Endothelial cell of umbilical vein (primary cell): ENCODE measurements at regions not wholly inside any gene's neighbourhood (a gene's known extent, or its start where the extent isn't known, plus 50 kb on each side); places are given as distances from the start of the nearest gene placed in this dataset.

Experiments used
- BruUV-seq: library from RNA; stranded (reverse); fragments of 400-500 nt; replicated peaks from 2 replicates; lab custom pipeline; 2021; lab: Mats Ljungman, UMichigan
- CTCF ChIA-PET: fragments of 300-600, 350-600 bp; sonication (Branson Sonifier 250); formaldehyde crosslinking; loops from one replicate; lab custom pipeline; 2021; ENCODE audit warnings: antibody characterized with exemption, inconsistent platforms; lab: Charles Lee
- POLR2A ChIA-PET: fragments of 300-600, 350-600 bp; sonication (Branson Sonifier 250); formaldehyde crosslinking; loops from one replicate; lab custom pipeline; 2021; ENCODE audit warnings: antibody characterized with exemption, inconsistent platforms; lab: Charles Lee
- DNase-seq: peaks from one replicate; pipeline ENCODE4 v3.0.0-alpha.2; 2011; ENCODE audit warnings: low read depth, low spot score
- FAIRE-seq: peaks from 2 replicates; lab custom pipeline; 2011; peaks lifted over from hg19 to GRCh38; lab: Jason Lieb, UNC
- H2AFZ ChIP-seq: 2 replicates; pipeline ENCODE4 v1.6.0; 2012; ENCODE audit warnings: low read depth, low read length, control low read depth, inconsistent platforms
- H3K27ac ChIP-seq: 2 replicates; pipeline ENCODE4 v1.5.1; 2011; ENCODE audit warnings: low read depth, mild to moderate bottlenecking, control low read depth, low read length, moderate library complexity; ENCODE audit not compliant: insufficient read depth
- H3K27me3 ChIP-seq, 2 experiments: 2 replicates each; pipeline versions ENCODE4 v1.6.0 to v1.6.1; 2011; ENCODE audit warnings: low read length in 2 of 2, mixed read lengths in 1 of 2; ENCODE audit not compliant: control insufficient read depth in 2 of 2, insufficient read depth in 2 of 2
- H3K36me3 ChIP-seq, 2 experiments: 2 replicates in 1 of 2; 3 replicates in 1 of 2; pipeline ENCODE4 v1.5.1; 2011; ENCODE audit warnings: low read length in 2 of 2, mild to moderate bottlenecking in 1 of 2, moderate library complexity in 1 of 2; ENCODE audit not compliant: control insufficient read depth in 2 of 2, insufficient read depth in 2 of 2; ENCODE audit errors: extremely low read depth in 1 of 2
- H3K4me1 ChIP-seq: 3 replicates; pipeline ENCODE4 v1.5.1; 2011; ENCODE audit warnings: mild to moderate bottlenecking, low read length; ENCODE audit not compliant: control insufficient read depth, insufficient read depth; ENCODE audit errors: extremely low read depth
- H3K4me2 ChIP-seq: 2 replicates; pipeline ENCODE4 v1.6.1; 2011; ENCODE audit warnings: low read length, control low read depth, mixed read lengths; ENCODE audit not compliant: insufficient read depth
- H3K4me3 ChIP-seq, 3 experiments: fragments of 200-600 bp in 1 of 3; sonication (generic), shearing (Covaris generic) in 1 of 3; replicated peaks in 1 of 3; 2 replicates each; pipeline ENCODE4 v1.5.1; 2011 to 2016; ENCODE audit warnings: control low read depth in 3 of 3, low read length in 3 of 3, mild to moderate bottlenecking in 2 of 3, inconsistent platforms in 1 of 3, low read depth in 1 of 3, moderate library complexity in 1 of 3; ENCODE audit not compliant: insufficient read depth in 1 of 3
- H3K79me2 ChIP-seq: 2 replicates; pipeline ENCODE4 v1.6.0; 2012; ENCODE audit warnings: low read length, inconsistent platforms; ENCODE audit not compliant: control insufficient read depth, insufficient read depth
- H3K9ac ChIP-seq: replicated peaks from 2 replicates; pipeline ENCODE3; 2011; ENCODE audit warnings: low read length, control low read depth; ENCODE audit not compliant: insufficient read depth; ENCODE audit errors: extremely low read depth
- H3K9me1 ChIP-seq: replicated peaks from 3 replicates; pipeline ENCODE4 v1.6.0; 2011; ENCODE audit warnings: mild to moderate bottlenecking, low read length; ENCODE audit not compliant: control insufficient read depth, insufficient read depth; ENCODE audit errors: extremely low read depth
- H3K9me3 ChIP-seq: replicated peaks from 2 replicates; pipeline ENCODE4 v1.5.1; 2012; ENCODE audit warnings: low read length, inconsistent platforms; ENCODE audit not compliant: control insufficient read depth, insufficient read depth
- H4K20me1 ChIP-seq: replicated peaks from 2 replicates; pipeline ENCODE3; 2011; ENCODE audit warnings: mild to moderate bottlenecking, low read length; ENCODE audit not compliant: control insufficient read depth, insufficient read depth; ENCODE audit errors: extremely low read depth
- EZH2 ChIP-seq: IDR thresholded peaks from 2 replicates; pipeline ENCODE4 v1.6.1; 2012; ENCODE audit warnings: borderline replicate concordance, low read depth, mild to moderate bottlenecking, moderate library complexity, low read length, inconsistent platforms; ENCODE audit not compliant: severe bottlenecking
- FOS ChIP-seq: IDR thresholded peaks from 2 replicates; pipeline ENCODE4 v1.6.1; 2011; ENCODE audit warnings: mild to moderate bottlenecking, low read length, moderate library complexity, borderline replicate concordance; ENCODE audit not compliant: insufficient read depth
- GATA2 ChIP-seq: IDR thresholded peaks from 2 replicates; pipeline ENCODE4 v1.7.0; 2011; ENCODE audit warnings: low read depth, mild to moderate bottlenecking, moderate library complexity, mixed read lengths, low read length; ENCODE audit not compliant: insufficient read length, insufficient read depth
- JUN ChIP-seq: IDR thresholded peaks from 2 replicates; pipeline ENCODE4 v1.6.1; 2011; ENCODE audit warnings: borderline replicate concordance, low read depth; ENCODE audit not compliant: insufficient read length, insufficient read depth
- MYC ChIP-seq: IDR thresholded peaks from one replicate; pipeline ENCODE4 v1.6.1; 2011; ENCODE audit warnings: mild to moderate bottlenecking, low read depth, low read length
- POLR2A ChIP-seq: IDR thresholded peaks from 2 replicates; pipeline ENCODE4 v1.6.1; 2012; ENCODE audit warnings: low read depth, mild to moderate bottlenecking, control low read depth, low read length
- POLR2AphosphoS5 ChIP-seq: IDR thresholded peaks from 2 replicates; pipeline ENCODE4 v1.6.1; 2012; ENCODE audit warnings: low read depth, mild to moderate bottlenecking, control low read depth, low read length, moderate library complexity; ENCODE audit not compliant: insufficient read depth
- dilution Hi-C: fragments of 300-500 bp; cut with MboI; formaldehyde crosslinking; loops from one replicate; pipeline ENCODE4 v1.15.0; 2019; ENCODE audit warnings: low sequenced_read_pairs; ENCODE audit not compliant: extremely low pct_ligation_motif_present
- intact Hi-C: fragments of 100-400 bp; cut with micrococcal nuclease; formaldehyde crosslinking; loops from one replicate; pipeline ENCODE4 v1.10.0; 2022
- TF ChIP-seq, protein P1 (sequence below): IDR thresholded peaks from 2 replicates; pipeline ENCODE4 v1.6.1; 2011; ENCODE audit not compliant: insufficient read depth, insufficient read length
- TF ChIP-seq, protein P2 (sequence below), 2 donors: IDR thresholded peaks; 1 replicate in 1 of 2; 2 replicates in 1 of 2; pipeline ENCODE4 v1.5.1; 2011; ENCODE audit warnings: low read length in 2 of 2, mild to moderate bottlenecking in 2 of 2, moderate library complexity in 2 of 2, control low read depth in 1 of 2, inconsistent platforms in 1 of 2, low read depth in 1 of 2; ENCODE audit not compliant: insufficient read depth in 1 of 2; ENCODE audit errors: extremely low read depth in 1 of 2

DNA sequence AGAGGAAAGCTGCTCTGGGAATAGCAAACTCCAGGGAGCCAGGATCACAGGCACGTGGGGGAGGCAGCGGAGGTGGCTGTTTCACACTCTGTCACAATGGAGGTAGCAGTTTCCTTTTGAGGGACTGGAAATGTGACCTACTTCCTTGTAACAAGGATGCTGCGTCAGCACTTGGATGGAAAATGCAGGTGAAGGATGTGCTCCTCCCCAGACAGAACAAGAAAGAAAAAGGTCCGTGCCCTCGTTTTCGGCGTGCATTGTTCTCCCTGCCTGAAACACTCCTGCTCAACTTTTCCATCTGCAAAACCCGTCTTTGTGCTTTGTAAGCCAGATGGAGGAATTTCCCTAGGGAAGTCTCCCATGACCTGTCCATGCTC, 55.1 kb upstream of the SH3PXD2B start:
- DNase-seq (no peak), FAIRE-seq (no peak)
- Histone ChIP-seq H3K9ac (no peak overlapping the region), H3K27me3 (peaks cover 0 to 5% of the 10 kb centered on the region in 2 experiments), H3K27ac (no peak overlapping the region), H4K20me1 (no peaks in the 10 kb centered on the region), H3K9me3 (no peaks in the 10 kb centered on the region), H3K79me2 (no peaks in the 10 kb centered on the region), H3K4me3 (no peak overlapping the region), H3K4me1 (no peaks in the 10 kb centered on the region), H2AFZ (no peak overlapping the region), H3K9me1 (no peaks in the 10 kb centered on the region), H3K4me2 (no peak overlapping the region), H3K36me3 (no peaks in the 10 kb centered on the region)
- dilution Hi-C loops (no loop called here), intact Hi-C loops (no loop called here)
- TF ChIP-seq GATA2 (no peak), MYC (no peak), FOS (no peak), JUN (no peak), POLR2AphosphoS5 (no peak), EZH2 (no peak), POLR2A (no peak)
- TF ChIP-seq, protein P1, sequence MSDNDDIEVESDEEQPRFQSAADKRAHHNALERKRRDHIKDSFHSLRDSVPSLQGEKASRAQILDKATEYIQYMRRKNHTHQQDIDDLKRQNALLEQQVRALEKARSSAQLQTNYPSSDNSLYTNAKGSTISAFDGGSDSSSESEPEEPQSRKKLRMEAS = no peak
- TF ChIP-seq, protein P2, sequence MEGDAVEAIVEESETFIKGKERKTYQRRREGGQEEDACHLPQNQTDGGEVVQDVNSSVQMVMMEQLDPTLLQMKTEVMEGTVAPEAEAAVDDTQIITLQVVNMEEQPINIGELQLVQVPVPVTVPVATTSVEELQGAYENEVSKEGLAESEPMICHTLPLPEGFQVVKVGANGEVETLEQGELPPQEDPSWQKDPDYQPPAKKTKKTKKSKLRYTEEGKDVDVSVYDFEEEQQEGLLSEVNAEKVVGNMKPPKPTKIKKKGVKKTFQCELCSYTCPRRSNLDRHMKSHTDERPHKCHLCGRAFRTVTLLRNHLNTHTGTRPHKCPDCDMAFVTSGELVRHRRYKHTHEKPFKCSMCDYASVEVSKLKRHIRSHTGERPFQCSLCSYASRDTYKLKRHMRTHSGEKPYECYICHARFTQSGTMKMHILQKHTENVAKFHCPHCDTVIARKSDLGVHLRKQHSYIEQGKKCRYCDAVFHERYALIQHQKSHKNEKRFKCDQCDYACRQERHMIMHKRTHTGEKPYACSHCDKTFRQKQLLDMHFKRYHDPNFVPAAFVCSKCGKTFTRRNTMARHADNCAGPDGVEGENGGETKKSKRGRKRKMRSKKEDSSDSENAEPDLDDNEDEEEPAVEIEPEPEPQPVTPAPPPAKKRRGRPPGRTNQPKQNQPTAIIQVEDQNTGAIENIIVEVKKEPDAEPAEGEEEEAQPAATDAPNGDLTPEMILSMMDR (IDR thresholded peaks at IDR 0.05; ENCODE audit: extremely low read depth in 1 of 2, insufficient read depth in 1 of 2, low read depth in 1 of 2, low read length in 2 of 2) = no peak
- POLR2A ChIA-PET = no interaction called here
- BruUV-seq = no TSS peak
- CTCF ChIA-PET = no interaction called here
